Neuronal stem cell (in vitro differentiated cells): ENCODE measurements at regions not wholly inside any gene's neighbourhood (a gene's known extent, or its start where the extent isn't known, plus 50 kb on each side); places are given as distances from the start of the nearest gene placed in this dataset.

Experiments used
- DNase-seq: peaks from one replicate; pipeline ENCODE4 v3.0.0-alpha.2; 2013; ENCODE audit warnings: low spot score
- H2AFZ ChIP-seq: one replicate; pipeline ENCODE4 v1.6.1; 2013; ENCODE audit warnings: mild to moderate bottlenecking, low read length, inconsistent platforms
- H2AK5ac ChIP-seq: 2 replicates; pipeline ENCODE4 v1.6.1; 2013; ENCODE audit warnings: low read depth, mild to moderate bottlenecking, inconsistent platforms, low read length, moderate library complexity, mixed read lengths
- H2BK120ac ChIP-seq: 2 replicates; pipeline ENCODE4 v1.6.1; 2013; ENCODE audit warnings: low read depth, mild to moderate bottlenecking, inconsistent platforms, low read length, moderate library complexity, mixed read lengths
- H2BK12ac ChIP-seq: one replicate; pipeline ENCODE4 v1.6.1; 2013; ENCODE audit warnings: low read length, inconsistent platforms
- H2BK15ac ChIP-seq: 2 replicates; pipeline ENCODE4 v1.6.1; 2013; ENCODE audit warnings: mild to moderate bottlenecking, low read length, inconsistent platforms, mixed read lengths
- H2BK5ac ChIP-seq: one replicate; pipeline ENCODE4 v1.6.1; 2013; ENCODE audit warnings: inconsistent platforms, mild to moderate bottlenecking, low read length, moderate library complexity
- H3K14ac ChIP-seq: one replicate; pipeline ENCODE4 v1.6.1; 2013; ENCODE audit warnings: low read length, inconsistent platforms
- H3K18ac ChIP-seq: 2 replicates; pipeline ENCODE4 v1.6.1; 2013; ENCODE audit warnings: low read length, inconsistent platforms
- H3K23ac ChIP-seq: 2 replicates; pipeline ENCODE4 v1.6.1; 2013; ENCODE audit warnings: low read depth, mild to moderate bottlenecking, mixed read lengths, low read length, inconsistent platforms; ENCODE audit not compliant: poor library complexity
- H3K27ac ChIP-seq: replicated peaks from 3 replicates; pipeline ENCODE4 v1.5.1; 2013; ENCODE audit warnings: low read length, inconsistent platforms
- H3K27me3 ChIP-seq, 3 experiments: 2 replicates each; pipeline ENCODE4 v1.6.1; 2013; ENCODE audit warnings: low read length in 3 of 3, mild to moderate bottlenecking in 2 of 3, inconsistent platforms in 1 of 3, low read depth in 1 of 3, mixed read lengths in 1 of 3, moderate library complexity in 1 of 3; ENCODE audit not compliant: control insufficient read depth in 3 of 3, insufficient read depth in 3 of 3
- H3K36me3 ChIP-seq, 2 donors: replicated peaks in 1 of 2; 2 replicates each; pipeline ENCODE4 v1.6.1; 2013; ENCODE audit warnings: low read length in 2 of 2; ENCODE audit not compliant: control insufficient read depth in 2 of 2, insufficient read depth in 2 of 2
- H3K4ac ChIP-seq: 2 replicates; pipeline ENCODE4 v1.6.1; 2013; ENCODE audit warnings: inconsistent platforms, mild to moderate bottlenecking, low read length, moderate library complexity
- H3K4me1 ChIP-seq, 2 donors: 1 replicate in 1 of 2; 2 replicates in 1 of 2; pipeline ENCODE4 v1.6.1; 2013; ENCODE audit warnings: low read length in 2 of 2, low read depth in 1 of 2; ENCODE audit not compliant: control insufficient read depth in 2 of 2, insufficient read depth in 1 of 2
- H3K4me2 ChIP-seq: one replicate; pipeline ENCODE4 v1.6.1; 2013; ENCODE audit warnings: mild to moderate bottlenecking, low read length, inconsistent platforms; ENCODE audit not compliant: insufficient read depth, poor library complexity, severe bottlenecking
- H3K4me3 ChIP-seq, 2 donors: 2 replicates each; pipeline ENCODE4 v1.5.1; 2013; ENCODE audit warnings: low read length in 2 of 2, mild to moderate bottlenecking in 2 of 2, inconsistent platforms in 1 of 2, moderate library complexity in 1 of 2
- H3K79me1 ChIP-seq: one replicate; pipeline ENCODE4 v1.6.1; 2013; ENCODE audit warnings: low read depth, mild to moderate bottlenecking, inconsistent platforms, low read length, moderate library complexity
- H3K9ac ChIP-seq: one replicate; pipeline ENCODE4 v1.6.1; 2013; ENCODE audit warnings: mild to moderate bottlenecking, low read depth, low read length, inconsistent platforms; ENCODE audit not compliant: poor library complexity
- H3K9me3 ChIP-seq, 2 donors: replicated peaks in 1 of 2; 2 replicates each; pipeline versions ENCODE3 to v1.6.1; 2013; ENCODE audit warnings: low read length in 2 of 2, mild to moderate bottlenecking in 2 of 2, inconsistent platforms in 1 of 2, low read depth in 1 of 2, mixed read lengths in 1 of 2, moderate library complexity in 1 of 2; ENCODE audit not compliant: control insufficient read depth in 2 of 2, insufficient read depth in 1 of 2
- H4K8ac ChIP-seq: one replicate; pipeline ENCODE4 v1.6.1; 2013; ENCODE audit warnings: low read depth, mild to moderate bottlenecking, inconsistent platforms, low read length, moderate library complexity
- H4K91ac ChIP-seq: one replicate; pipeline ENCODE4 v1.6.1; 2013; ENCODE audit warnings: low read length, low read depth, mild to moderate bottlenecking, inconsistent platforms; ENCODE audit not compliant: poor library complexity
- whole genome bisulfite sequencing, 2 donors: extraction: QIAGEN DNeasy Blood & Tissue Kit; methylation state at CpG; one replicate each; pipeline ENCODE4 v1.1.7; 2013; ENCODE audit warnings: missing lambda C conversion rate in 2 of 2, mixed read lengths in 1 of 2; ENCODE audit not compliant: insufficient read length in 2 of 2, insufficient replicate concordance in 1 of 2; ENCODE audit errors: extremely low coverage in 2 of 2; 5-methylcytosine and 5-hydroxymethylcytosine counted together

DNA sequence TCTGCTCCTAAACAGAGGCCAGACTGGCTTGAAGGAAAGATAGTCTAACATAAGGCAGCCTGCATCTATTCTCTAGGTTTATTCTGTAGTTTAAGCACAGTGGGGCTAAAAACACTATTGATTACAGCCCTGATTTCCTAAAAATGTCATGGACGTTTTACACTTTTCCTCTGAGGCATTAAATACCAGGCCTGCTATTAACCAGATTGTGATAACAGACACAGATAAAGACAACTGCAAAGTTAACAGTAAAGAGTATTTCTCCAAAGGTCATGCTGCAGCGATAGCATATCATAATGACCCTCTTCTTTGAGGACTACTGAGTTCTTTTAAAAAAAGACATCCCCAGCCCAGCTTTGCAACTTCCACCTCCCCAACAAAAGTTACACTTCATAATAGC, 59.6 kb upstream of the MON1B start:
- H3K4ac ChIP-seq = no peak overlapping the region
- H2BK15ac ChIP-seq = no peak overlapping the region
- H3K4me1 ChIP-seq = no peaks in the 10 kb centered on the region
- no peak overlapping the region for H2AK5ac ChIP-seq
- WGBS, 2 donors = no CpG with 5 or more reads among the region's 2 CpGs
- H3K79me1 ChIP-seq = no peaks in the 10 kb centered on the region
- no peaks in the 10 kb centered on the region for H3K27me3 ChIP-seq
- DNase-seq = no peak
- H2BK5ac ChIP-seq = no peak overlapping the region
- H4K91ac ChIP-seq = no peak overlapping the region
- no peak overlapping the region for H3K4me3 ChIP-seq
- H2AFZ ChIP-seq = no peak overlapping the region
- H3K18ac ChIP-seq = no peak overlapping the region
- no peak overlapping the region for H2BK120ac ChIP-seq
- no peak overlapping the region for H3K27ac ChIP-seq
- no peaks in the 10 kb centered on the region for H3K9me3 ChIP-seq
- no peak overlapping the region for H3K9ac ChIP-seq
- no peak overlapping the region for H4K8ac ChIP-seq
- no peak overlapping the region for H2BK12ac ChIP-seq
- no peak overlapping the region for H3K23ac ChIP-seq
- H3K4me2 ChIP-seq = no peak overlapping the region
- H3K14ac ChIP-seq = no peak overlapping the region
- H3K36me3 ChIP-seq = no peaks in the 10 kb centered on the region

DNA sequence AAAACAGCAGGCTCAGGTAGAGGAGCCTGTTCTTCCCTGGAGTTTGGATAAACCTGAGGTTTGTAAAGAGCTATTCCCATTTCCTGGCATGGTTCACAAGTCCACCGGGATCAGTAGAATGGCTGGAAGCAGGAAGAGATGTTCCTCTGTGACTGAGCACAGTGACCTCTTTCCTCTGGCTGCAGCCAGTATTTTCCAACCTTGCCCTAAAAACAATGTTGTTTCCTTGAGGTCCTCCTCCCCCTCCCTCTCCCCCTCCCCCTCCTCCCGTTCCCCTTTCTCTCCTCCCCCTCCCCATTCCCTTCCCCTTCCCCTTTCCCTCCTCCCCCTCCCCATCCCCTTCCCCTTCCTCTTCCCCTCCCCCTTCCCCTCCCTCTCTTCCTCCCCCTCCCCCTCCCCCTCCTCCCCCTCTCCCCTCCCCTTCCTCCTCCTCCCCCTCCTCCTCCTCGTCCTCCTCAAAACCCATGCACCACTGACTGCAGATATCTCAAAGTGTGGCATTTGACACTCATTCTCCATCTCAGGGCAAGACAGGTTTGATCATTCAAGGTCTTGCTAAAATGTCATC, 58.9 kb upstream of the MON1B start:
- no peak overlapping the region for H3K14ac ChIP-seq
- no peak overlapping the region for H2BK15ac ChIP-seq
- H3K79me1 ChIP-seq = no peaks in the 10 kb centered on the region
- H2BK12ac ChIP-seq = no peak overlapping the region
- no peaks in the 10 kb centered on the region for H3K9me3 ChIP-seq
- H3K4me1 ChIP-seq = no peaks in the 10 kb centered on the region
- no peak overlapping the region for H3K23ac ChIP-seq
- no peak overlapping the region for H2AK5ac ChIP-seq
- no peak overlapping the region for H4K8ac ChIP-seq
- no peak overlapping the region for H2AFZ ChIP-seq
- WGBS, 2 donors = 86% methylated on average over 1 of the region's 3 CpGs; no CpG with 5 or more reads in 1 of the 2 donors
- no peaks in the 10 kb centered on the region for H3K27me3 ChIP-seq
- H3K4me3 ChIP-seq = no peak overlapping the region
- no peak overlapping the region for H3K27ac ChIP-seq
- DNase-seq = no peak
- no peak overlapping the region for H3K4ac ChIP-seq
- no peaks in the 10 kb centered on the region for H3K36me3 ChIP-seq
- H2BK5ac ChIP-seq = no peak overlapping the region
- H4K91ac ChIP-seq = no peak overlapping the region
- H3K4me2 ChIP-seq = no peak overlapping the region
- H2BK120ac ChIP-seq = no peak overlapping the region
- no peak overlapping the region for H3K18ac ChIP-seq
- H3K9ac ChIP-seq = no peak overlapping the region

DNA sequence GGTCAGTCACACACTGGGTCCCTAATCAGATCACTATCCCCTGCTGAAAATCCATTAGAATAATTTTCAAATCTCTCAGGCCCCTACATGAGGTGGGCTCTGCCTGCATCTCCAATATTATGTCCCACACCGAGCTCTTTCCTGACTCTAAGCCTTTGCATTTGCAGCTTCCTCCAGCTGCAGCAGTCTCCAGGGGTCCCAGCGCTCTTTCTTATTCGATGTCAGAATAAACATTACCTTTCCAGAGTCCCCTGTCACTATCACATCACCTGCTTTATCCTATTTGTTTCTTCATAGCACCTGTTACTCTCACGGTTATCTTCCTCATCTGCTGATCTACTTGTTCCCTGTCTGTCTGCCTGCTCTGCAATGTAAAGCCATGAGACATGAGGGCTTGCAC, 57.3 kb upstream of the MON1B start:
- no peak overlapping the region for H2AK5ac ChIP-seq
- no CpG with 5 or more reads among the region's 4 CpGs for WGBS, 2 donors

DNA sequence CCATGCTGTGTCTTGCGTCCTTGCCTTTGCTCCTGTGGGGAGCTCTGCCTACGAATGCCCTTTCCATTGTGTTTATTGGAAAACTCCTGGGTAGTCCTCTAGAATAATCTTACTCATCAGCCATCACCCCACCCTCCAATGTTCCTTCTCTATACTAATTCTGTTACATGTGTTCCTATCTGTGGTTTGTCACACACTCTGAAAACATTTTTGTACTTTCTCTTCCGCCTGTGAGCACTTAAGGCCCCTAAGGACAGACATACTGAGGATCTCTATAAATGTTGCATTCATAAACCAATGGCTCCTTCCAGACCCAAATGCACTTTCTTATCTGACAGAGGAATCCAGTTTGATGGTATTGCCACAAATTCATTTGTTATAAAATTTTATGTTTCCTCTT, 53.9 kb upstream of the MON1B start:
- Histone ChIP-seq H3K23ac (no peak overlapping the region), H2AK5ac (no peak overlapping the region), H2BK12ac (no peak overlapping the region), H3K4me3 (no peak overlapping the region), H3K4me2 (no peak overlapping the region), H3K27me3 (no peaks in the 10 kb centered on the region), H4K8ac (no peak overlapping the region), H3K79me1 (no peaks in the 10 kb centered on the region), H3K9me3 (no peaks in the 10 kb centered on the region), H2AFZ (no peak overlapping the region), H4K91ac (no peak overlapping the region), H2BK5ac (no peak overlapping the region), H2BK120ac (no peak overlapping the region), H3K4me1 (no peaks in the 10 kb centered on the region), H3K18ac (no peak overlapping the region), H2BK15ac (no peak overlapping the region), H3K9ac (no peak overlapping the region), H3K36me3 (no peaks in the 10 kb centered on the region), H3K14ac (no peak overlapping the region), H3K4ac (no peak overlapping the region), H3K27ac (no peak overlapping the region)
- no peak for DNase-seq
- no CpG with 5 or more reads among the region's 3 CpGs for WGBS, 2 donors

More for the DNA sequence above, 57.3 kb upstream of the MON1B start:
- Histone ChIP-seq H3K79me1 (no peaks in the 10 kb centered on the region), H4K8ac (no peak overlapping the region), H3K4me3 (no peak overlapping the region), H3K27me3 (no peaks in the 10 kb centered on the region), H4K91ac (no peak overlapping the region), H3K4me1 (no peaks in the 10 kb centered on the region), H2BK5ac (no peak overlapping the region), H3K14ac (no peak overlapping the region), H3K9ac (no peak overlapping the region), H3K27ac (no peak overlapping the region), H2BK15ac (no peak overlapping the region), H2BK12ac (no peak overlapping the region), H3K23ac (no peak overlapping the region), H2BK120ac (no peak overlapping the region), H3K36me3 (no peaks in the 10 kb centered on the region), H2AFZ (no peak overlapping the region), H3K4ac (no peak overlapping the region), H3K18ac (no peak overlapping the region), H3K4me2 (no peak overlapping the region), H3K9me3 (no peaks in the 10 kb centered on the region)
- no peak for DNase-seq
